ENCODE measurements at regions not wholly inside any gene's neighbourhood (a gene's known extent, or its start where the extent isn't known, plus 50 kb on each side); places are given as distances from the start of the nearest gene placed in this dataset.

DNA sequence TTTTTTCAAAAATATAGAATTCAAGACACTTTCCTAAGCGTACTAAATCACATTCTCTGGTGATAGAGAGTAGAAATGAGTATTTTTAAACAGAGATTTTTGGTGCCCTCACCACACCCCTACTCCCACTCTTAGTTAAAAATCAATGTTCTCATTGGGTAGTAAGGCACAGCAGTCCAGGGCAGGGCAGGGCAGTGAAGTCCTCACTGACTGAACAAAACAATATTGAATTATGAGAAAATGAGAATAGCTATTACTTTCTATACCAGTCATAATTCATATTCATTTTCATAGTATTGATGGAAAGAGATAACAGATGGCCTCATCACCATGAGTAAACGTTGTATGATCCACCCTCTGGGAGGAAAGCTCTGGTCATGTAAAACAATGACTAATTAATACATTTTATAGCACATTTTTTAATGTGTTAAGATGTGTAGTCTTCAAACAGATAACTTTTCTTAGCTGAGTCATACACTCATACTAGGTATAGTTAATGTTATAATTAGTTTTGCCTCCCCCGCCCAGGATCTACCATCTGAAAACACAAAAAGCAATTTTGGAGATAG lies 686.1 kb downstream of the KCNJ3 start:
- Mint-ChIP-seq H3K27me3 (ENCODE audit: insufficient read depth, low read depth, poor library complexity) (no peaks in the 10 kb centered on the region), H3K27ac (no peak overlapping the region), H3K9me3 (no peaks in the 10 kb centered on the region), H3K4me3 (no peak overlapping the region), H3K4me1 (peaks cover 2% of the 10 kb centered on the region; the same call in 1 of the 3 replicates), H3K36me3 (ENCODE audit: low read depth) (no peaks in the 10 kb centered on the region)
- Histone ChIP-seq H3K4me2 (no peak overlapping the region), H4K20me1 (replicated peaks; ENCODE audit: insufficient read depth) (no peaks in the 10 kb centered on the region), H2AFZ (no peak overlapping the region), H3K9me2 (ENCODE audit: insufficient read depth) (no peaks in the 10 kb centered on the region), H3K36me3 (ENCODE audit: insufficient read depth) (no peaks in the 10 kb centered on the region), H3K27me3 (ENCODE audit: insufficient read depth) (no peaks in the 10 kb centered on the region), H3K4me1 (ENCODE audit: insufficient read depth) (no peaks in the 10 kb centered on the region), H3K4me3 (no peak overlapping the region), H3K79me2 (replicated peaks; ENCODE audit: insufficient read depth) (no peaks in the 10 kb centered on the region), H3F3A (replicated peaks; ENCODE audit: low read depth) (no peaks in the 10 kb centered on the region), H3K27ac (ENCODE audit: low read depth) (no peak overlapping the region)
- ATAC-seq = no peak
- no peak for DNase-seq (ENCODE audit: low spot score)
- TF ChIP-seq, protein P1, sequence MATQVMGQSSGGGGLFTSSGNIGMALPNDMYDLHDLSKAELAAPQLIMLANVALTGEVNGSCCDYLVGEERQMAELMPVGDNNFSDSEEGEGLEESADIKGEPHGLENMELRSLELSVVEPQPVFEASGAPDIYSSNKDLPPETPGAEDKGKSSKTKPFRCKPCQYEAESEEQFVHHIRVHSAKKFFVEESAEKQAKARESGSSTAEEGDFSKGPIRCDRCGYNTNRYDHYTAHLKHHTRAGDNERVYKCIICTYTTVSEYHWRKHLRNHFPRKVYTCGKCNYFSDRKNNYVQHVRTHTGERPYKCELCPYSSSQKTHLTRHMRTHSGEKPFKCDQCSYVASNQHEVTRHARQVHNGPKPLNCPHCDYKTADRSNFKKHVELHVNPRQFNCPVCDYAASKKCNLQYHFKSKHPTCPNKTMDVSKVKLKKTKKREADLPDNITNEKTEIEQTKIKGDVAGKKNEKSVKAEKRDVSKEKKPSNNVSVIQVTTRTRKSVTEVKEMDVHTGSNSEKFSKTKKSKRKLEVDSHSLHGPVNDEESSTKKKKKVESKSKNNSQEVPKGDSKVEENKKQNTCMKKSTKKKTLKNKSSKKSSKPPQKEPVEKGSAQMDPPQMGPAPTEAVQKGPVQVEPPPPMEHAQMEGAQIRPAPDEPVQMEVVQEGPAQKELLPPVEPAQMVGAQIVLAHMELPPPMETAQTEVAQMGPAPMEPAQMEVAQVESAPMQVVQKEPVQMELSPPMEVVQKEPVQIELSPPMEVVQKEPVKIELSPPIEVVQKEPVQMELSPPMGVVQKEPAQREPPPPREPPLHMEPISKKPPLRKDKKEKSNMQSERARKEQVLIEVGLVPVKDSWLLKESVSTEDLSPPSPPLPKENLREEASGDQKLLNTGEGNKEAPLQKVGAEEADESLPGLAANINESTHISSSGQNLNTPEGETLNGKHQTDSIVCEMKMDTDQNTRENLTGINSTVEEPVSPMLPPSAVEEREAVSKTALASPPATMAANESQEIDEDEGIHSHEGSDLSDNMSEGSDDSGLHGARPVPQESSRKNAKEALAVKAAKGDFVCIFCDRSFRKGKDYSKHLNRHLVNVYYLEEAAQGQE (IDR thresholded peaks at IDR 0.05; ENCODE audit: unreplicated experiment) = no peak
- TF ChIP-seq CREB1 (CRISPR knock-in tag; IDR thresholded peaks at IDR 0.05; ENCODE audit: low read depth) (no peak), JUNB (IDR thresholded peaks at IDR 0.05; ENCODE audit: unreplicated experiment) (no peak), NANOG (IDR thresholded peaks at IDR 0.05; ENCODE audit: borderline replicate concordance) (no peak), POLR2AphosphoS5 (IDR thresholded peaks at IDR 0.05; ENCODE audit: low read depth) (no peak), EZH2phosphoT487 (IDR thresholded peaks at IDR 0.05; ENCODE audit: unreplicated experiment) (no peak), ZNF114 (CRISPR knock-in tag; IDR thresholded peaks at IDR 0.05) (no peak), EZH2 (IDR thresholded peaks at IDR 0.05; ENCODE audit: low read depth, unreplicated experiment) (no peak)
- TF ChIP-seq, protein P2, sequence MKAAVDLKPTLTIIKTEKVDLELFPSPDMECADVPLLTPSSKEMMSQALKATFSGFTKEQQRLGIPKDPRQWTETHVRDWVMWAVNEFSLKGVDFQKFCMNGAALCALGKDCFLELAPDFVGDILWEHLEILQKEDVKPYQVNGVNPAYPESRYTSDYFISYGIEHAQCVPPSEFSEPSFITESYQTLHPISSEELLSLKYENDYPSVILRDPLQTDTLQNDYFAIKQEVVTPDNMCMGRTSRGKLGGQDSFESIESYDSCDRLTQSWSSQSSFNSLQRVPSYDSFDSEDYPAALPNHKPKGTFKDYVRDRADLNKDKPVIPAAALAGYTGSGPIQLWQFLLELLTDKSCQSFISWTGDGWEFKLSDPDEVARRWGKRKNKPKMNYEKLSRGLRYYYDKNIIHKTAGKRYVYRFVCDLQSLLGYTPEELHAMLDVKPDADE (IDR thresholded peaks at IDR 0.05) = no peak
- TF ChIP-seq, protein P3, sequence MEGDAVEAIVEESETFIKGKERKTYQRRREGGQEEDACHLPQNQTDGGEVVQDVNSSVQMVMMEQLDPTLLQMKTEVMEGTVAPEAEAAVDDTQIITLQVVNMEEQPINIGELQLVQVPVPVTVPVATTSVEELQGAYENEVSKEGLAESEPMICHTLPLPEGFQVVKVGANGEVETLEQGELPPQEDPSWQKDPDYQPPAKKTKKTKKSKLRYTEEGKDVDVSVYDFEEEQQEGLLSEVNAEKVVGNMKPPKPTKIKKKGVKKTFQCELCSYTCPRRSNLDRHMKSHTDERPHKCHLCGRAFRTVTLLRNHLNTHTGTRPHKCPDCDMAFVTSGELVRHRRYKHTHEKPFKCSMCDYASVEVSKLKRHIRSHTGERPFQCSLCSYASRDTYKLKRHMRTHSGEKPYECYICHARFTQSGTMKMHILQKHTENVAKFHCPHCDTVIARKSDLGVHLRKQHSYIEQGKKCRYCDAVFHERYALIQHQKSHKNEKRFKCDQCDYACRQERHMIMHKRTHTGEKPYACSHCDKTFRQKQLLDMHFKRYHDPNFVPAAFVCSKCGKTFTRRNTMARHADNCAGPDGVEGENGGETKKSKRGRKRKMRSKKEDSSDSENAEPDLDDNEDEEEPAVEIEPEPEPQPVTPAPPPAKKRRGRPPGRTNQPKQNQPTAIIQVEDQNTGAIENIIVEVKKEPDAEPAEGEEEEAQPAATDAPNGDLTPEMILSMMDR (conservative IDR thresholded peaks at IDR 0.05; ENCODE audit: low read depth in 2 of 2) = no peak

All from GM23338 (cell line).